ENCODE measurements at regions not wholly inside any gene's neighbourhood (a gene's known extent, or its start where the extent isn't known, plus 50 kb on each side); places are given as distances from the start of the nearest gene placed in this dataset.

DNA sequence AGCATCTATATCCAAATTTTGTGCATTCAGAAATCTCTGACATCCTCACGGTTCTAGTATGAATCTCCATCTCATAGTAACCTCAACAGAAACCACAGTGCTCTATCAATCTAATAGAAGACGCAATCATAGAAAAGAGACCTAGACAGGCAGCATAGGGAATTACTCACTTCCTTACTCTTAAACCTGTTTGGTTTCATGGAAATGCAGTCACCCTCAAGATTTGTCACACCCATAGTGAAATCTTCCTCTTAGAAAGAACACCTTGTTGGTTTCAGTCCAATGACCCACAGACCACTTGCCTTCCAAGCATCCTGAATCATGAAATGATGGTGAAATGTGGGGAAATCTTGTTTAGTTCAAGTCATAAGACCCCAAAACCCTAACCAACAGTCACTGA is 166.1 kb upstream of the PRDM1 start:
- TF ChIP-seq, protein P1, sequence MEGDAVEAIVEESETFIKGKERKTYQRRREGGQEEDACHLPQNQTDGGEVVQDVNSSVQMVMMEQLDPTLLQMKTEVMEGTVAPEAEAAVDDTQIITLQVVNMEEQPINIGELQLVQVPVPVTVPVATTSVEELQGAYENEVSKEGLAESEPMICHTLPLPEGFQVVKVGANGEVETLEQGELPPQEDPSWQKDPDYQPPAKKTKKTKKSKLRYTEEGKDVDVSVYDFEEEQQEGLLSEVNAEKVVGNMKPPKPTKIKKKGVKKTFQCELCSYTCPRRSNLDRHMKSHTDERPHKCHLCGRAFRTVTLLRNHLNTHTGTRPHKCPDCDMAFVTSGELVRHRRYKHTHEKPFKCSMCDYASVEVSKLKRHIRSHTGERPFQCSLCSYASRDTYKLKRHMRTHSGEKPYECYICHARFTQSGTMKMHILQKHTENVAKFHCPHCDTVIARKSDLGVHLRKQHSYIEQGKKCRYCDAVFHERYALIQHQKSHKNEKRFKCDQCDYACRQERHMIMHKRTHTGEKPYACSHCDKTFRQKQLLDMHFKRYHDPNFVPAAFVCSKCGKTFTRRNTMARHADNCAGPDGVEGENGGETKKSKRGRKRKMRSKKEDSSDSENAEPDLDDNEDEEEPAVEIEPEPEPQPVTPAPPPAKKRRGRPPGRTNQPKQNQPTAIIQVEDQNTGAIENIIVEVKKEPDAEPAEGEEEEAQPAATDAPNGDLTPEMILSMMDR (conservative IDR thresholded peaks at IDR 0.05), result no peak
- TF ChIP-seq EZH2 (IDR thresholded peaks at IDR 0.05; ENCODE audit: low read depth), result no peak

Measured in PC-9 (cell line).